NT2/D1 (cell line): ENCODE measurements at regions not wholly inside any gene's neighbourhood (a gene's known extent, or its start where the extent isn't known, plus 50 kb on each side); places are given as distances from the start of the nearest gene placed in this dataset.

Source experiments
- SUZ12 ChIP-seq: IDR thresholded peaks from 2 replicates; pipeline ENCODE4 v1.6.1; 2011; ENCODE audit not compliant: insufficient read length, insufficient read depth; ENCODE audit errors: extremely low read depth
- YY1 ChIP-seq: IDR thresholded peaks from 2 replicates; pipeline ENCODE4 v1.6.1; 2011; ENCODE audit not compliant: insufficient read length, insufficient read depth
- ZNF274 ChIP-seq: IDR thresholded peaks from 2 replicates; pipeline ENCODE4 v1.6.1; 2011; ENCODE audit warnings: mild to moderate bottlenecking, low read depth, low read length

- TF ChIP-seq SUZ12 (no peak), ZNF274 (no peak), YY1 (no peak)
These were observed 138.3 kb downstream of the SNX19 start for GRCh38 chr11:130778026-130778425.
